T-cell (primary cell): ENCODE measurements at regions not wholly inside any gene's neighbourhood (a gene's known extent, or its start where the extent isn't known, plus 50 kb on each side); places are given as distances from the start of the nearest gene placed in this dataset.

Experiments used
- ATAC-seq, 4 experiments: fragments of 200-7000 bp in 3 of 4; fragments of 150-1000 bp in 1 of 4; cut with Tn5 transposase; replicated peaks in 1 of 4; 1 replicate in 3 of 4; 2 replicates in 1 of 4; pipeline ENCODE4 v1.10.0; 2021; ENCODE audit warnings: moderate library complexity in 3 of 4, mild to moderate bottlenecking in 2 of 4, moderate number of reproducible peaks in 1 of 4
- CTCF ChIA-PET, 2 donors: fragments of 300-600 bp; sonication (Branson Sonifier 250); formaldehyde crosslinking; loops; one replicate each; lab custom pipeline; 2022; ENCODE audit warnings: antibody characterized with exemption in 2 of 2; lab: Charles Lee
- POLR2A ChIA-PET, 2 donors: fragments of 300-600 bp; sonication (Branson Sonifier 250); formaldehyde crosslinking; loops; one replicate each; lab custom pipeline; 2022; ENCODE audit warnings: antibody characterized with exemption in 2 of 2; lab: Charles Lee
- DNase-seq, 35 experiments: peaks; one replicate each; pipeline versions ENCODE4 v3.0.0 to v3.0.0-alpha.2; 2013 to 2023
- H3K27ac ChIP-seq: one replicate; pipeline ENCODE4 v1.5.1; 2013; ENCODE audit warnings: low read length
- H3K27me3 ChIP-seq, 2 experiments: replicated peaks in 1 of 2; 1 replicate in 1 of 2; 2 replicates in 1 of 2; pipeline versions ENCODE4 v1.6.1 to v1.7.0; 2013; ENCODE audit warnings: low read length in 1 of 2, mixed read lengths in 1 of 2; ENCODE audit not compliant: control insufficient read depth in 2 of 2, insufficient read depth in 2 of 2; ENCODE audit errors: extremely low read depth in 1 of 2
- H3K36me3 ChIP-seq, 2 donors: 1 replicate in 1 of 2; 2 replicates in 1 of 2; pipeline versions ENCODE4 v1.6.1 to v1.7.0; 2013; ENCODE audit warnings: low read length in 1 of 2; ENCODE audit not compliant: control insufficient read depth in 2 of 2, insufficient read depth in 1 of 2; ENCODE audit errors: extremely low read depth in 1 of 2
- H3K4me1 ChIP-seq, 2 experiments: 1 replicate in 1 of 2; 2 replicates in 1 of 2; pipeline versions ENCODE4 v1.6.1 to v1.7.0; 2013; ENCODE audit warnings: low read length in 2 of 2, mixed read lengths in 1 of 2; ENCODE audit not compliant: insufficient read depth in 2 of 2, control insufficient read depth in 1 of 2; ENCODE audit errors: extremely low read depth in 1 of 2
- H3K4me3 ChIP-seq, 2 donors: 1 replicate in 1 of 2; 2 replicates in 1 of 2; pipeline versions ENCODE4 v1.5.1 to v1.7.0; 2013; ENCODE audit warnings: mild to moderate bottlenecking in 2 of 2, low read length in 1 of 2, moderate library complexity in 1 of 2; ENCODE audit not compliant: control insufficient read depth in 1 of 2; ENCODE audit errors: extremely low read depth in 1 of 2
- H3K9me3 ChIP-seq: 2 replicates; pipeline ENCODE4 v1.7.0; 2013
- H3K27ac Mint-ChIP-seq, 2 donors: one replicate each; pipeline ENCODE4 v1.8.0; 2020 to 2021; ENCODE audit warnings: mild to moderate bottlenecking in 2 of 2, mixed read lengths in 2 of 2
- H3K27me3 Mint-ChIP-seq, 2 donors: one replicate each; pipeline ENCODE4 v1.8.0; 2021 to 2022; ENCODE audit warnings: mixed read lengths in 2 of 2
- H3K36me3 Mint-ChIP-seq: one replicate; pipeline ENCODE4 v1.8.0; 2021; ENCODE audit warnings: mixed read lengths
- H3K4me1 Mint-ChIP-seq, 3 donors: one replicate each; pipeline ENCODE4 v1.8.0; 2020 to 2022; ENCODE audit warnings: mixed read lengths in 3 of 3, mild to moderate bottlenecking in 1 of 3
- H3K4me3 Mint-ChIP-seq, 3 donors: one replicate each; pipeline ENCODE4 v1.8.0; 2020 to 2022; ENCODE audit warnings: mild to moderate bottlenecking in 3 of 3, mixed read lengths in 3 of 3, moderate library complexity in 3 of 3
- H3K9me3 Mint-ChIP-seq, 3 donors: one replicate each; pipeline ENCODE4 v1.8.0; 2020 to 2022; ENCODE audit warnings: mixed read lengths in 3 of 3
- WGBS: methylation state at CpG from one replicate; pipeline ENCODE4 v1.1.5; 2013; ENCODE audit warnings: missing lambda C conversion rate; ENCODE audit not compliant: insufficient coverage; 5-methylcytosine and 5-hydroxymethylcytosine counted together

DNA sequence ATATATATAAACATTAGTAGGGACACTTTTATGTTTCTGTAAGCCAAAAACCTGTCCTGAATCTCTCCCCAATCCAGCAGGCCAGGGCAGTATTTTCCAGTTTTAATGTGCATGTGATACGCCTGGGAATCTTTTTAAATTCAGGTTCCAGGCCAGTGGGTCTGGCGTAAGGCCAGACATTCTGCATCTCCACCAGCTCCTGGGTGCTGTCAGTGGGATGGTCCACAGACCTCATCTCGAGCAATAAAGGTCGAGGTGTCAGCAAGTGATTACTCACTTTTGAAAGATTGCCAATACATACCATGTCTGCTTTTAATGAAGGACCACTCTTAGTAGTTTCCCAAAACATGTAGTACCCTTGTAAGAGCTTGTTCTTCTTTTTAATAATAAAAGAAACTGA lies 189.9 kb upstream of the SH3BP4 start:
- no peak overlapping the region for H3K27ac Mint-ChIP-seq

DNA sequence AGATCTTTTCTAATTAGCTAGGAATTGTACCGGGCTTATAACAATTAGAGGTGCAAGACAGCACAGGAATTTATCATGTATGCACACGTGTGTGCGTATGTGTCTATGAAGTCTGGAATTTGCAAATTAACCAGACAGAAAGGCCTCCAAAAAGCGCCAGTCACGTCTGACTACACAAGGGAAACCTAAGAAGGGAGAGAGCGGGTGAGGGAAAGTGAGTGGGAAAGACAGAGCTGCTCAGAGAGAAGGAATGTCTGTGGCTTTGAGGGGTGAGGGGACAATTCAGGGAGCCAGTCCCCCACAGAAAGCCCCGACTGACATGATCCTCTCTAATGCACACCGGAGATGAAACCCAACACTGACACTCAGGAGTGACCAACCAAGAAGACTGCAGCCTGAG lies 197.7 kb upstream of the SH3BP4 start:
- no peaks in the 10 kb centered on the region for H3K9me3 ChIP-seq
- CTCF ChIA-PET: no interaction called here
- ATAC-seq (no peak), DNase-seq (no peak)
- H3K27me3 ChIP-seq: peaks cover 0 to 3% of the 10 kb centered on the region in 2 experiments
- H3K4me1 ChIP-seq: no peaks in the 10 kb centered on the region
- no peak overlapping the region for H3K4me3 ChIP-seq
- WGBS: 89% methylated on average over 6 of the region's 8 CpGs
- H3K27me3 Mint-ChIP-seq: peaks cover 15 to 22% of the 10 kb centered on the region in 2 donors
- no peaks in the 10 kb centered on the region for H3K4me1 Mint-ChIP-seq
- H3K4me3 Mint-ChIP-seq: no peak overlapping the region
- POLR2A ChIA-PET: no interaction called here
- H3K36me3 ChIP-seq: no peaks in the 10 kb centered on the region
- peaks cover 0 to 12% (median 3%) of the 10 kb centered on the region in 3 donors for H3K9me3 Mint-ChIP-seq
- H3K27ac Mint-ChIP-seq: no peak overlapping the region
- no peak overlapping the region for H3K27ac ChIP-seq
- no peaks in the 10 kb centered on the region for H3K36me3 Mint-ChIP-seq

More for the DNA sequence above, 189.9 kb upstream of the SH3BP4 start:
- POLR2A ChIA-PET: no interaction called here
- no peaks in the 10 kb centered on the region for H3K36me3 Mint-ChIP-seq
- DNase-seq (no peak), ATAC-seq (no peak)
- 25% methylated on average over 2 of the region's 4 CpGs for WGBS
- Histone ChIP-seq H3K9me3 (no peaks in the 10 kb centered on the region), H3K4me3 (no peak overlapping the region), H3K4me1 (no peaks in the 10 kb centered on the region), H3K36me3 (no peaks in the 10 kb centered on the region), H3K27me3 (peaks cover 0 to 19% of the 10 kb centered on the region in 2 experiments), H3K27ac (no peak overlapping the region)
- peaks cover 12 to 26% of the 10 kb centered on the region in 2 donors for H3K27me3 Mint-ChIP-seq
- CTCF ChIA-PET: no interaction called here
- H3K4me3 Mint-ChIP-seq: no peak overlapping the region
- H3K4me1 Mint-ChIP-seq: no peaks in the 10 kb centered on the region
- peaks cover 5 to 11% (median 9%) of the 10 kb centered on the region in 3 donors for H3K9me3 Mint-ChIP-seq

DNA sequence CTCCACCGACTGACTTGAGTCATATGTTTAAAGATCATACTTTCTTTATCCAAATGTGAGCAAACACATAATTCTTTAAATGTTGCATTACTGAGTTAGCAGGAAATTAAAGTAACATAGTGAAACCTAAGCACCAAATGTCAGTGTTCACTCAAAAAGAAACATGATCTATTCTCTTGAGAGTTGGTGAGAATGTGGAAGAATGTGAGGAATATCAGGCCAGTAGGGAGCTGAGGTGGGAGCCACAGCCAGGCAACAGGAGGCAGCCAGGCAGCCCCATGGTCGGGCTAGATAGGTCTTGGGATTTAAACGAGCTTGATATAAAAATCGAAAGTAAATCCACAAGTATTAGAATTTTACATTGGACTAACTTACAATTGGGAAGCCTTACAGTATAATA lies 198.1 kb upstream of the SH3BP4 start:
- peaks cover 15 to 20% of the 10 kb centered on the region in 2 donors for H3K27me3 Mint-ChIP-seq
- no peak overlapping the region for H3K27ac Mint-ChIP-seq
- Histone ChIP-seq H3K36me3 (no peaks in the 10 kb centered on the region), H3K4me1 (no peaks in the 10 kb centered on the region), H3K9me3 (no peaks in the 10 kb centered on the region), H3K27me3 (peaks cover 0 to 3% of the 10 kb centered on the region in 2 experiments), H3K27ac (no peak overlapping the region), H3K4me3 (no peak overlapping the region)
- H3K36me3 Mint-ChIP-seq: no peaks in the 10 kb centered on the region
- no peak for ATAC-seq
- ChIA-PET POLR2A (no interaction called here), CTCF (no interaction called here)
- peaks cover 0 to 12% (median 3%) of the 10 kb centered on the region in 3 donors for H3K9me3 Mint-ChIP-seq
- no peaks in the 10 kb centered on the region for H3K4me1 Mint-ChIP-seq
- WGBS: 100% methylated on average over 1 of the region's 4 CpGs
- DNase-seq: no peak
- H3K4me3 Mint-ChIP-seq: no peak overlapping the region

DNA sequence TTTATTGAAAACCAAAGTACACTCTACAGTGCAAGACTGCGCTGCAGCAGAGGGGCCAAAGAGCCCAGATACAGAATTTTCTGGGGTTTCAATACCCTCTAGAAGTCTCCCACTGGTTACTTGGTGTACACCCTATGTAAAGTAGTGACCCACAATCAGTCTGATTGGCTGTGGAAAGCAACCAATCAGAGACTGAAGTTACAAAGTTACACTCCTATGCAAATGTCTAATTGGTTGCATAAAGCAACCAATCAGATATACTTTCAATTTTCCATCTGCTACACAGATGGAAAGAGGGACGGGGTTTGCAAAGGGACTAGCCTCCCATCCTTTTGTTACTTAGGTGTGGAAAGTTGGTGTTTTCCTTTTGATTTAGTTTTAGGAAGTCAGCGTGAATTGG lies 198.9 kb upstream of the SH3BP4 start:
- DNase-seq (no peak), ATAC-seq (no peak)
- Histone ChIP-seq H3K4me3 (no peak overlapping the region), H3K4me1 (no peaks in the 10 kb centered on the region), H3K27me3 (peaks cover 0 to 3% of the 10 kb centered on the region in 2 experiments), H3K27ac (no peak overlapping the region), H3K9me3 (no peaks in the 10 kb centered on the region), H3K36me3 (no peaks in the 10 kb centered on the region)
- Mint-ChIP-seq H3K27me3 (peaks cover 18 to 22% of the 10 kb centered on the region in 2 donors), H3K4me3 (no peak overlapping the region), H3K27ac (no peak overlapping the region), H3K4me1 (no peaks in the 10 kb centered on the region), H3K36me3 (no peaks in the 10 kb centered on the region), H3K9me3 (peaks cover 0 to 8% (median 3%) of the 10 kb centered on the region in 3 donors)
- CTCF ChIA-PET: no interaction called here
- POLR2A ChIA-PET: no interaction called here
- 86% methylated on average over 1 of the region's 3 CpGs for WGBS

DNA sequence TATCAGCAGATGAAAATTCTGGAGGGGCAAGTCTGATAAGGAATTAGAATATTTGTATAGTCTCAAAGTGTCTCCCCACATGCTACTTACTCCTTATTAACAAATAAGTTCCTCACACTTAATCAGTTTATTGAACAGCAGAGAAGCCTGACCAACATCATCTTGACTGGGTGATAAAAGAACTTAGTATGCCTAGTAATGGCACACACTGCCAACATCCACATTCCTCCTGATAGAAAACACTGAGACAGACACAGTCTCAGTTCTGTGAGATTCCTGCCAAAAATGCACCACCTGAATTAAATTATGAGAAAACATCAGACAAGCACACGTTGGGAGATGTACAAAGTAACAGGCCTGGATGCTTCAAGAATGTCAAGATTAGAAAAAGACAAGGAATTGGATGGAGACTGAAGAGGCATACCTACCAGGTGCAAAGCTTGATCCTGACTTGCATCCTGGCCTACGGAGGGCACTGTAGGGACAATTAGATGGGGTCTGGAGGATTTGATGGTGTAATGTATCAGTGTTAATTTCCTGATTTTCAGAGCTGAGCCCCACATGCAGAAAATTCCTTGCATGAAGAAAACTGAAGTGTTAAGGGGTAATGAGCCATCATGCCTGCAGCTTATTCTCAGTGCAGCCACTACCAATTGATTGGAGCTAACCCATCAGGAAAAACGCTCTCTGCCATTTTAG lies 200.4 kb upstream of the SH3BP4 start:
- no peak overlapping the region for H3K27ac ChIP-seq
- H3K4me3 Mint-ChIP-seq: no peak overlapping the region
- peaks cover 22 to 26% of the 10 kb centered on the region in 2 donors for H3K27me3 Mint-ChIP-seq
- H3K9me3 ChIP-seq: no peaks in the 10 kb centered on the region
- H3K9me3 Mint-ChIP-seq: peaks cover 0 to 5% (median 3%) of the 10 kb centered on the region in 3 donors
- H3K4me1 ChIP-seq: no peaks in the 10 kb centered on the region
- no peak overlapping the region for H3K4me3 ChIP-seq
- no peaks in the 10 kb centered on the region for H3K36me3 Mint-ChIP-seq
- DNase-seq: no peak
- no peak for ATAC-seq
- 58% methylated on average over 2 of the region's 3 CpGs for WGBS
- H3K4me1 Mint-ChIP-seq: no peaks in the 10 kb centered on the region
- no peaks in the 10 kb centered on the region for H3K36me3 ChIP-seq
- H3K27ac Mint-ChIP-seq: no peak overlapping the region
- peaks cover 0 to 6% of the 10 kb centered on the region in 2 experiments for H3K27me3 ChIP-seq
- POLR2A ChIA-PET: no interaction called here
- CTCF ChIA-PET: no interaction called here

DNA sequence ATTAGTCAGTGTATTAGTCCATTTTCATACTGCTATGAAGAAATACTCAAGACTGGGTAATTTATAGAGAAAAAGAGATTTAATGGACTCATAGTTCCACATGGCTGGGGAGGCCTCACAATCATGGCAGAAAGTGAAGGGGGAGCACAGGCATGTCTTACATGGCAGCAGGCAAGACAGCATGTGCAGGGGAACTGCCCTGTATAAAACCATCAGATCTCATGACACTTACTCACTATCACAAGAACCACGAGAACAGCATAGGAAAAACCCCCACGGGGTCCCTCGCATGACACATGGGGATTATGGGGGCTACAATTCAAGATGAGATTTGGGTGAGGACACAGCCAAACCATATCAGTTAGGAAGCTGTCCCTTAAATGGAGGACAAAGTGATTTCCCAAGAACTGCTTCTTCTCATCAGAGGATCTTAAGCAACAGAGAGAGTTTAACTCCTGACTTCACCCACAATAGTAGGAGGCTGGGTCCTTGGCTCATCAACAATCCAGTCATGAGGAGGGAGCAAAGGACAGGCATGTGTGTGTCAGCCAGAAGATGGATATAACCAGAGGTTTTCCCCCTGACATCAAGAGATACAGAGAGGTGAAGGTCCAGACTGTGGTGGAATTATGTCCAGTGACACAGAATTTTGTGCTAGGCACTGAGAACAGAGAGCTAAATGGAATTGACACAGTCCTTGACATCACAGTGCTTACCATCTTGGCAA lies 203.8 kb upstream of the SH3BP4 start:
- Histone ChIP-seq H3K36me3 (no peaks in the 10 kb centered on the region), H3K4me1 (no peaks in the 10 kb centered on the region), H3K27ac (no peak overlapping the region), H3K27me3 (peaks cover 0 to 8% of the 10 kb centered on the region in 2 experiments), H3K4me3 (no peak overlapping the region), H3K9me3 (no peaks in the 10 kb centered on the region)
- Mint-ChIP-seq H3K36me3 (no peaks in the 10 kb centered on the region), H3K27me3 (peaks cover 27 to 28% of the 10 kb centered on the region in 2 donors), H3K9me3 (no peaks in the 10 kb centered on the region), H3K27ac (no peak overlapping the region), H3K4me3 (no peak overlapping the region), H3K4me1 (no peaks in the 10 kb centered on the region)
- ATAC-seq (no peak), DNase-seq (no peak)
- WGBS: no CpG with 5 or more reads among the region's 3 CpGs
- CTCF ChIA-PET: no interaction called here
- POLR2A ChIA-PET: no interaction called here
